ENCODE measurements at regions not wholly inside any gene's neighbourhood (a gene's known extent, or its start where the extent isn't known, plus 50 kb on each side); places are given as distances from the start of the nearest gene placed in this dataset.
"Not testable (repeated sequence)": the region's sequence is repeated elsewhere in the genome, so short reads cannot be mapped to it uniquely, and the experiment has no call there.

- intact Hi-C loops (cut with DNase I), result no loop called here
- DNase-seq (ENCODE audit: low spot score), result no peak
- ATAC-seq, result peak; percentile 55
These were observed 215.4 kb downstream of the RFPL4B start for GRCh38 chr6:112562301-112563231.

DNA sequence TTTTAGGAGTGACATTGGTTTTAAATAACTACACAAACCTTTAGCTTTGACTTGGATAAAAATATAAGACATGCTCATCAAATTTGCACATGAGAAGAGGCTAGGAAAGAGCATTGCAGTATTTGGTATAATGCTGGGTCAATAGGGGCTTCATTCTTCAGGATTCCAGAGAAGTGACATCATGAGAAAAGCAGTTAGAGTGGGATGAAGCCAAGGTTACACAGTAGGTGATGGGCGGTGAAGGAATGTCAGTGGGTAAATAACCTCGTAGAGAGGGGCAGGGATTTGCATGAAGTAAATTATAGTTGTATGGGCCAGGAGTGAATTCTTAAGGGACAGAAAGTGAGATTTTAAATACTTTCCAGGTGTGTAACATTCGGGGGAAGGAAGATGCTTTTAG lies 216.2 kb downstream of the RFPL4B start:
- DNase-seq (ENCODE audit: low spot score) (no peak), ATAC-seq (no peak)
- intact Hi-C loops (cut with DNase I), result no loop called here

DNA sequence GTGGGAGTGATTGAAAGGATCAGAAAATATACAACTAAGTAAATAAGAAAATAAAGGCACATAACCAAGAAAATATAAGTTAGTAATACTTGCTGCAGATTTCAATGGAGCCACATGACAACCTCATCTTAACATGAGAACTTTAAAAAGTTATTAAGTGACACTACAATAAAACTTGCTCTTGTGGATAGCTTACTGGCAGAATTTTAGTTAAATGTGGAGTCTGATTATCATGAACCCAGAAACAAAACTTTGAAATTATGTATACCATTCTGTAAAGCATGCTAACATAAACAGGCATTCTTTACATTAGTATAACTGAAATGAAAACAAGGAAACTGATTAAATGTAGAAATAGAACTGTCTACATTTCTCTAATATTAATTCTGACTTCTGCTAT lies 220.9 kb downstream of the RFPL4B start:
- intact Hi-C loops (cut with DNase I), result no loop called here
- ATAC-seq, result no peak

GRCh38 chr6:112571488-112572270 lies 224.5 kb downstream of the RFPL4B start:
- no peak for ATAC-seq
- no peak for DNase-seq (ENCODE audit: low spot score)
- intact Hi-C loops (cut with DNase I), result no loop called here

More for the DNA sequence above, 220.9 kb downstream of the RFPL4B start:
- DNase-seq (ENCODE audit: low spot score), result no peak

DNA sequence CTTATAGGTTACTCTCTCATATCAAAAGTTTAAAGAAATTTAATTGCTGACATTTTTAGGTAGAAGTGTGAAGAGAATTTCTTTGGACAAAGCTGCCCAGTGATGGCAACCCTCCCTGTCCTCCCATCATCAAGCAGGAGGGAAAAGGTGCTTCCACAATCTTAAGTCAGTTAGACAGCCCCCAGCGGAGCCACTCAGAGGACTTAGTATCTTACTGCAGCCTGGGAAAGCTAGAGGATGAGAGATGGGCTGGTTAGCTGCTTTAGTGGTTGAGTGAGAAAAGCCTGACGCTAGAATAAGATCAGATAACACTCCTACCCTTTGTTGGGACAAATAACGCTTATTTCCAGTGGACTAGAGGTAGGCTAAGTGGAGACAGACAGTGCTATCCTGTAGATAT lies 227.1 kb downstream of the RFPL4B start:
- DNase-seq (ENCODE audit: low spot score), result no peak

DNA sequence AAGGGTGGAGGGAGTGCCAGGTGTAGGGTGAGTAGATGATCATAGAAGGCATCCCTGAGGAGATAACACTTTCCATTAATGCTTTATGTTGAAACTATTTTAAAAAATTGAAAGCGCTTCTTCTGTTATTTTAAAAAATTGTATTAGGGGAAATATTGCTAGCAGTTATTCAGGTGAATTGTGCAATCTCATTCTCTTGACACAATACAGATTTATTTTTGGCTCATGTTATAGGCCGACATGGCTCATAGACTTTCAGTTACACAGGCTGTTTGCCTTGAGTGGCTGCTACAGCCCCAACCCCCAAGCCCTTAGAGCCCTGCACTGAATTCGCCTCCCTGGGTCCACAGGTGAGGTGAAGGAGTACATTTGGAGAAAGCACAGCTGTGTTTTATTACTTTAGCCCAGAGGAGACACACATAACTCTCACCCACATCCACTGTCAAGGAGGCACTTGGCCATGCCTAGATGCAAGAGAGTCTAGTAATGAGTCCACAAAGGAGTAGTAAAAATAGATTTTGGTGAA lies 228.2 kb downstream of the RFPL4B start:
- DNase-seq (ENCODE audit: low spot score), result no peak
- intact Hi-C loops (cut with DNase I), result no loop called here
- ATAC-seq, result no peak

More for the DNA sequence above, 227.1 kb downstream of the RFPL4B start:
- intact Hi-C loops (cut with DNase I), result no loop called here
- ATAC-seq, result no peak

- DNase-seq (ENCODE audit: low spot score), result no peak
- ATAC-seq, result no peak
- intact Hi-C loops (cut with DNase I), result no loop called here
These were observed 229.3 kb downstream of the RFPL4B start for GRCh38 chr6:112576423-112576822.

DNA sequence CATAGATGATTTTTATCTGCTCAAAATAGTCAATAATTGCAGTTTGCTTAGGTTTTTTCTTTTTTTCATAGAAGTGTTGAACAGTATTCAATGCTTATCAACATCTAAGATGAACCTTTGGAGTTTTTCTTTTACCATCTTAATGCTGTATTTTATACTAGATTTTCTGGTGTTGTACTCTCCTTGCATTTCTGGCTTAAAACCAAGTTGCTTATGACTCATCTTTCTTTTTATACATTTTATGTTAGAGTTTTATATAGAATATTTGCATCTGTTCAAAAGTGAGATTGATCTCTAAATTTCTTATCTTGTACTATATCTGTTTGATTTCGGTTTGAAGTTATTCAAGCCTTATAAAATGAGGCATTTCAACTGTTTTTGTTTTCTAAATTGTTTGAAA lies 232.5 kb downstream of the RFPL4B start:
- ATAC-seq, result no peak
- no peak for DNase-seq (ENCODE audit: low spot score)
- intact Hi-C loops (cut with DNase I), result no loop called here

GRCh38 chr6:112581015-112581414 lies 233.9 kb downstream of the RFPL4B start:
- ATAC-seq (no peak), DNase-seq (ENCODE audit: low spot score) (no peak)
- intact Hi-C loops (cut with DNase I), result no loop called here

- ATAC-seq (no peak), DNase-seq (ENCODE audit: low spot score) (no peak)
- intact Hi-C loops (cut with DNase I), result no loop called here
These were observed 243.2 kb downstream of the RFPL4B start for GRCh38 chr6:112590326-112590725.

DNA sequence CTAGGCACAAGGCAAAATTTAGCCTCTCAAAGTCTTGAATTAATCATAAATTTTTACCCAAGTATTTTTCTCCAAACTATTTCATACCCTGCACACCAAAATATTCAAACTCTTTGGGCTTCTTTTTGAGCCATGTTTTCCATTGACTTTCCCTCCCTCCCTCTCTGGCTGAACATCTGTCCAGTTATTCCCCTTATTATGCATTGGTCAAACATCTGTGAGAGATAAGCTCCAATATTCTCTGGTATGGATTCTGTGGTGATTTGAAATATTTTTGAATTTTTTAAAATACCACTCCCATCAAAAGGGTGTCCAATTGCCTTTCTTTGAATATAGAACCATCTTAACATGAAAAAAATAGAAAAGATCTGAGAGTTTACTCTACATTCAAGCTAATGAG lies 244.2 kb downstream of the RFPL4B start:
- no peak for ATAC-seq
- intact Hi-C loops (cut with DNase I), result no loop called here
- no peak for DNase-seq (ENCODE audit: low spot score)

DNA sequence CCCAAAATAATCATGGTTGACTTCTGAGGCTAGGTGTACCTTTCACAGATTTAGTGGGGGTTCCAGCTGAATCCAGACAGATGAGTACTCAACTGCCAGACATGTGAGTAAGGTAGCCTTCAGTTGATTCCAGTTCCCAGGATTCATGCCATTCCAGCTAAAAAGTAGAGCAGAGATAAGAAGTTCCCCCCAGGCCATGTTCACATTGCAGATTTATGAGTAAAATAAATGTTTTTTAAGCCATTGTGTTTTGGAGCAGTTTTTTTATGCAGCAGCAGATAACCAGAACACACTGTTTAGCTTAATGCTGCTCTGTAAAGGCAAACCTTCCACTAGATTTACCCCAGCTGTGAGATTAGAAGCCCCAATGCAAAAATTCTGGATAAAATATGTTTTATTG lies 245.0 kb downstream of the RFPL4B start:
- ATAC-seq (no peak), DNase-seq (ENCODE audit: low spot score) (no peak)
- intact Hi-C loops (cut with DNase I), result no loop called here

DNA sequence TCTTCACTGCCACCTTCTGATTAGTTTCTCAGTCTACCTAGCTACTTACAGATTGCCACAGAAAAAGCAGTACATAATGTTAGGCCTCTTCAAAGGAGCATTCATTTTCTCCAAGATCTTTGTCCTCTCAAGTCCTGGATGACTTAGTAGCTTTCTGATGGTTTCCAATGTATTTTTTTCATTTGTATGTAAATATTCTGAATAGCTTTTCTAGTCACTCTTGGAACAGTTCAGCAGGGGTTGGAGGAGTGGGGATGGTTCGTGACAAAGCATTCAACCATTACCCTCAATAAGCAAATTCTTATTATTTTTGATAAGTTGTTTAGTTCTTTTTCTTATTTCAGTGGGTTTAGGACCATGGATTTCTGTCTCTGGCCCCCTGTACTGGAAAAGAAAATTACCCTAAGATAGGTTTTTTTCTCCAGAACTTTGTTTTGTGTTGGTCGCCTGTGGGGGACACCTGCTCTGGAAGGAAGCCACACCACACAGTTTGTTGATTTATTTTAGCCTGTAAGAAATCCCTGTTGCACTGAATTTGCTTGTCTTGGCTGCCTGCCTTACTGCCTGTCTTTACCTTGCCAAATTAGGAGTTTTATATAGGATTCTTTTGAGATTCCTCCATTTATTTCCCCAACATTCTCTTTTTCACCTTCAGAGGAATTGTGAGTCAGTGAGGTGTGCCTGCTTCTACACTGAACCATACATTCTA lies 247.9 kb downstream of the RFPL4B start:
- intact Hi-C loops (cut with DNase I), result no loop called here
- no peak for DNase-seq (ENCODE audit: low spot score)
- ATAC-seq, result no peak

GRCh38 chr6:112595841-112596240 lies 248.7 kb downstream of the RFPL4B start:
- no peak for ATAC-seq
- intact Hi-C loops (cut with DNase I), result no loop called here
- no peak for DNase-seq (ENCODE audit: low spot score)

- intact Hi-C loops (cut with DNase I), result no loop called here
- ATAC-seq (no peak), DNase-seq (ENCODE audit: low spot score) (no peak)
These were observed 250.0 kb downstream of the RFPL4B start for GRCh38 chr6:112597176-112597575.

DNA sequence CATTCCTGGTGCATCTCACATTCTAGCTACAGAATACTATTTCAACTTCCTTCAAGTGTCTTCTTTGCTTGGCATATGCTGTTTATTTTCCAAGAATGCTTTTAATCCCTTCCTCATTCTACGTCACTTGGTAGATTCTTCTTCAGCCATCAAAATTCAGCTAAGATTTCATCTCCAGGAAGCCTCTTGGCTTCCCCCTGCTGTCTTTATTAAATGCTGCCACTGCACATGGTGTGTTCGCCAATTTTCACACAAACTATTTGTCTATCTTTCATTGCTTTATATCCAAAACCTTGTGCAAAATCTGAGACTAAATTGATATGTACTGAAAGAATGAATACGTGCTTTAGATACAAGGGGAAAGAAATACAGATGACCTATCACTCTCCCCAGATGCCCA lies 253.0 kb downstream of the RFPL4B start:
- intact Hi-C loops (cut with DNase I), result no loop called here
- DNase-seq (ENCODE audit: low spot score) (no peak), ATAC-seq (no peak)

GRCh38 chr6:112603726-112604125 lies 256.6 kb downstream of the RFPL4B start:
- DNase-seq (ENCODE audit: low spot score) (no peak), ATAC-seq (no peak)
- intact Hi-C loops (cut with DNase I), result no loop called here

DNA sequence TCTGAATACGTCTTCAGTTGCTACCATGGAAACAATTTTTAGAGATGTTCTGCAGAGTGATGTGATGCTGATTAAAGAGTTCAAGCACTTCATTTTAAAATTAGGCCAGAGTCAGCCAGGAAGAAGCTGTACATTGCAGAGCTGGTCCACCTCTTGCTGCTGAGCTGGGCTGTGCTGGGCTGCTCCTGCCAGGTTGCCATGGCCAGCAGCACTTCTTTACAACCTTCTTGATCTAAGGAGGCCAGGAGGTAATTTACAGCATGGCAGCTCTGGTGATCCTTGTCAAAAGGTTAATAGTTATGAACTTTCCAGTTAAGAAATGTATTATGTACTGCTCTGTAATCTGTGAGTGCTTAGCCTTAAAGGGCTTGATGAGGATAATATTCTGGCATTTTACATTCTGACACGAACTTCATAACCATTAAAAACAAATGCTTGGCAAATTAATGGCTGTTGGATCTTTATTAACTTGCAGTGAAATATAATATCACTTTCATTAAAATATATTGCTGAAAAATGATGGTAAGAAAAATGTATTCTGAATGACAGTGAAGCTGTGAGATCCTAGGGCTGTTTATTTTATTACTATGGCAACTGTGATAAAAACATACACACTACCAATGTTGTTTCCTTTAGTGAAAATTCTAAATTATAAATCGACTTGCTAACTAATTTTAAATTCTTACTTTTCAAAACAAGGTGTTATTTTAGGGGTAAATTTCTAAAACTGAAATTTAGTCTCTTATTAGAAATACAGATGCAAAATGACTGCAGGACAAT lies 259.7 kb downstream of the RFPL4B start:
- DNase-seq (ENCODE audit: low spot score) (no peak), ATAC-seq (no peak)
- intact Hi-C loops (cut with DNase I), result no loop called here

DNA sequence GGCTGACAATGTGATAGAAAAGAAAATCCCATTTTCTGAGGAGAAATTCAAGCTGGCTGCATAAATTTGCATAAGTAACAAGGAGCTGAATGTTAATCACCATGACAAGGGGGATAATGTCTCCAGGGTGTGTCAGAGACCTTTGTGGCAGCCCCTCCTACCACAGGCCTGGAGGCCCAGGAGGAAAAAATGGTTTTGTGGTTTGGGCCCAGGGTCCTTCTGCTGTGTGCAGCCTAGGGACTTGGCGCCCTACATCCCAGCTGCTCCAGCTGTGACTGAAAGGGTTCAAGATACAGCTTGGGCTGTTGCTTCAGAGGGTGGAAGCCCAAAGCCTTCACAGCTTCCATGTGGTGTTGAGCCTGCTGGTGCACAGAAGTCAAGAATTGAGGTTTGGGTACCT lies 261.8 kb downstream of the RFPL4B start:
- intact Hi-C loops (cut with DNase I); DNase-seq (ENCODE audit: low spot score); ATAC-seq: not testable (repeated sequence)
